ENCODE measurements at regions not wholly inside any gene's neighbourhood (a gene's known extent, or its start where the extent isn't known, plus 50 kb on each side); places are given as distances from the start of the nearest gene placed in this dataset.

DNA sequence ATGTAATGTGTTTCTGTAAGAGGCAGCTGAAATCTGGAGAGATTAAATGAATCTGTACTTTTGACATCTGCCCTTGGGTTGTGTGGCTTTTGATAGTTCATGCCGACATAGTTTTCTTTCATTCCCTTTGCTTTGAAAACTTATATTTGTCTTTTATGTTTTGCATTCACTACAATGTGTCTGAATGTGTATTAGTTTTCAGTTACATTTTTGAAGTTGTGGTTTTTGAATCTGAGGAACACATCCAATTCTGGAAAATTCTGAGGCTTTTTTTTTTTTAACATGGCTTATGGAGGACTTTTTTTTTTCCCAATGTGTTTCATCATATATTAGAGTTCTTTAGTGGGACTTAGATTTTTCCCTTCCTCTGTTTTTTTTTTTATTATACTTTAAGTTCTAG lies 683.7 kb upstream of the SOX9 start:
- H3K4me1 ChIP-seq, result peaks cover 37% of the 10 kb centered on the region
- no peak for TF ChIP-seq HOXB5 (CRISPR knock-in tag; IDR thresholded peaks at IDR 0.05)
- TF ChIP-seq MAX (IDR thresholded peaks at IDR 0.05), result no peak
- no peak for TF ChIP-seq PHF8 (IDR thresholded peaks at IDR 0.05; ENCODE audit: borderline replicate concordance, low read depth)
- no peak for TF ChIP-seq RNF2 (IDR thresholded peaks at IDR 0.05; ENCODE audit: borderline replicate concordance, low read depth)
- no peak for TF ChIP-seq FOSL2 (IDR thresholded peaks at IDR 0.05)
- TF ChIP-seq FOSL2 (CRISPR knock-in tag; IDR thresholded peaks at IDR 0.05), result no peak
- TF ChIP-seq MAFK (IDR thresholded peaks at IDR 0.05; ENCODE audit: partially characterized antibody), result no peak
- TF ChIP-seq GATA3 (IDR thresholded peaks at IDR 0.05; ENCODE audit: borderline replicate concordance), result no peak
- no peak for TF ChIP-seq HOXA7 (CRISPR knock-in tag; IDR thresholded peaks at IDR 0.05)
- no peak for TF ChIP-seq NFE2L2 (conservative IDR thresholded peaks at IDR 0.05; ENCODE audit: low read length)
- TF ChIP-seq E2F6 (IDR thresholded peaks at IDR 0.05; ENCODE audit: borderline replicate concordance, low read depth), result no peak
- TF ChIP-seq, protein P1, sequence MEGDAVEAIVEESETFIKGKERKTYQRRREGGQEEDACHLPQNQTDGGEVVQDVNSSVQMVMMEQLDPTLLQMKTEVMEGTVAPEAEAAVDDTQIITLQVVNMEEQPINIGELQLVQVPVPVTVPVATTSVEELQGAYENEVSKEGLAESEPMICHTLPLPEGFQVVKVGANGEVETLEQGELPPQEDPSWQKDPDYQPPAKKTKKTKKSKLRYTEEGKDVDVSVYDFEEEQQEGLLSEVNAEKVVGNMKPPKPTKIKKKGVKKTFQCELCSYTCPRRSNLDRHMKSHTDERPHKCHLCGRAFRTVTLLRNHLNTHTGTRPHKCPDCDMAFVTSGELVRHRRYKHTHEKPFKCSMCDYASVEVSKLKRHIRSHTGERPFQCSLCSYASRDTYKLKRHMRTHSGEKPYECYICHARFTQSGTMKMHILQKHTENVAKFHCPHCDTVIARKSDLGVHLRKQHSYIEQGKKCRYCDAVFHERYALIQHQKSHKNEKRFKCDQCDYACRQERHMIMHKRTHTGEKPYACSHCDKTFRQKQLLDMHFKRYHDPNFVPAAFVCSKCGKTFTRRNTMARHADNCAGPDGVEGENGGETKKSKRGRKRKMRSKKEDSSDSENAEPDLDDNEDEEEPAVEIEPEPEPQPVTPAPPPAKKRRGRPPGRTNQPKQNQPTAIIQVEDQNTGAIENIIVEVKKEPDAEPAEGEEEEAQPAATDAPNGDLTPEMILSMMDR (IDR thresholded peaks at IDR 0.05), result no peak
- TF ChIP-seq CHD4 (IDR thresholded peaks at IDR 0.05; ENCODE audit: borderline replicate concordance), result no peak
- TF ChIP-seq, protein P2, sequence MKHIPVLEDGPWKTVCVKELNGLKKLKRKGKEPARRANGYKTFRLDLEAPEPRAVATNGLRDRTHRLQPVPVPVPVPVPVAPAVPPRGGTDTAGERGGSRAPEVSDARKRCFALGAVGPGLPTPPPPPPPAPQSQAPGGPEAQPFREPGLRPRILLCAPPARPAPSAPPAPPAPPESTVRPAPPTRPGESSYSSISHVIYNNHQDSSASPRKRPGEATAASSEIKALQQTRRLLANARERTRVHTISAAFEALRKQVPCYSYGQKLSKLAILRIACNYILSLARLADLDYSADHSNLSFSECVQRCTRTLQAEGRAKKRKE (CRISPR knock-in tag; IDR thresholded peaks at IDR 0.05; ENCODE audit: low read depth), result no peak
- ChIA-PET CTCF (no interaction called here), POLR2A (no interaction called here)
- H3K27ac ChIP-seq, result no peak overlapping the region
- WGBS (ENCODE audit: missing lambda C conversion rate), result 88% methylated on average over 1 of the region's 1 CpG
- FAIRE-seq (no peak), ATAC-seq (no peak), DNase-seq (ENCODE audit: low read depth in 1 of 2, low spot score in 1 of 2) (no peak)
- no peak overlapping the region for H3K4me3 ChIP-seq
- H3K9me3 ChIP-seq, result no peaks in the 10 kb centered on the region
- no peak overlapping the region for H3K4me2 ChIP-seq

GRCh38 chr17:71438631-71439146 lies 682.1 kb upstream of the SOX9 start:
- CTCF ChIA-PET, result interaction anchor here (0.5 to 1.9 kb wide), 10 partner anchors 8 to 671 kb away, joined by 3 to 9 read pairs (median 4); no protein-coding TSS in a partner anchor
- H3K4me2 ChIP-seq, result peak overlapping the region; percentile 57
- H3K4me1 ChIP-seq, result peaks cover 37% of the 10 kb centered on the region
- DNase-seq (ENCODE audit: low read depth in 1 of 2, low spot score in 1 of 2) (peak; percentile 57 to 84), FAIRE-seq (peak; percentile 98), ATAC-seq (peak; percentile 87 to 89)
- H3K27ac ChIP-seq, result peak overlapping the region; percentile 58 to 80
- no peak overlapping the region for H3K4me3 ChIP-seq
- 2% methylated on average over 5 of the region's 5 CpGs for WGBS (ENCODE audit: missing lambda C conversion rate)
- no peaks in the 10 kb centered on the region for H3K9me3 ChIP-seq
- POLR2A ChIA-PET, result interaction anchor here (0.6 to 1.3 kb wide), 3 partner anchors 26 to 687 kb away, joined by 3 to 4 read pairs (median 3); no protein-coding TSS in a partner anchor
- TF ChIP-seq EHF (CRISPR knock-in tag; IDR thresholded peaks at IDR 0.05) (no peak), FOXS1 (CRISPR knock-in tag; IDR thresholded peaks at IDR 0.05) (peak; percentile 81; the same call in 1 of the 2 replicates), RAD21 (conservative IDR thresholded peaks at IDR 0.05 in 1 of 2, IDR thresholded peaks at IDR 0.05 in 1 of 2) (peak; percentile 18 to 64; a peak in 2 of 5 replicates), EP300 (IDR thresholded peaks at IDR 0.05) (peak; percentile 41 to 75; a peak in 2 of 5 replicates), MAX (IDR thresholded peaks at IDR 0.05) (peak; percentile 89), JUN (IDR thresholded peaks at IDR 0.05) (peak; percentile 76 to 89), MAZ (IDR thresholded peaks at IDR 0.05; ENCODE audit: borderline replicate concordance, low read depth, low read length) (no peak), JUNB (IDR thresholded peaks at IDR 0.05) (peak; percentile 96), ZSCAN20 (CRISPR knock-in tag; IDR thresholded peaks at IDR 0.05) (no peak), E2F6 (IDR thresholded peaks at IDR 0.05; ENCODE audit: borderline replicate concordance, low read depth) (no peak), ZFP36 (IDR thresholded peaks at IDR 0.05; ENCODE audit: borderline replicate concordance, partially characterized antibody) (no peak), BHLHE40 (IDR thresholded peaks at IDR 0.05; ENCODE audit: low read depth, low read length) (no peak), SMC3 (IDR thresholded peaks at IDR 0.05) (peak; percentile 39; the same call in 1 of the 3 replicates), MYC (IDR thresholded peaks at IDR 0.05; ENCODE audit: borderline replicate concordance, low read length) (0 out of 2 replicates have a peak, but pooled peaks have one; percentile 15), CEBPB (IDR thresholded peaks at IDR 0.05) (peak; percentile 80 to 91), POLR2A (IDR thresholded peaks at IDR 0.05; ENCODE audit: low read length) (no peak), FOSL2 (IDR thresholded peaks at IDR 0.05) (peak; percentile 93), FOSL2 (CRISPR knock-in tag; IDR thresholded peaks at IDR 0.05) (peak; percentile 96), NR3C1 (IDR thresholded peaks at IDR 0.05) (no peak), EHMT2 (IDR thresholded peaks at IDR 0.05; ENCODE audit: low read depth) (no peak), HOXB13 (CRISPR knock-in tag; IDR thresholded peaks at IDR 0.05; ENCODE audit: low read depth) (no peak), HDAC2 (IDR thresholded peaks at IDR 0.05) (no peak), KDM1A (IDR thresholded peaks at IDR 0.05; ENCODE audit: low read depth) (no peak), CHD4 (IDR thresholded peaks at IDR 0.05; ENCODE audit: borderline replicate concordance) (no peak), CBX8 (IDR thresholded peaks at IDR 0.05) (no peak), NPAS2 (CRISPR knock-in tag; IDR thresholded peaks at IDR 0.05; ENCODE audit: borderline replicate concordance) (no peak)
- TF ChIP-seq, protein P3, sequence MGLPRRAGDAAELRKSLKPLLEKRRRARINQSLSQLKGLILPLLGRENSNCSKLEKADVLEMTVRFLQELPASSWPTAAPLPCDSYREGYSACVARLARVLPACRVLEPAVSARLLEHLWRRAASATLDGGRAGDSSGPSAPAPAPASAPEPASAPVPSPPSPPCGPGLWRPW (IDR thresholded peaks at IDR 0.05), result peak; percentile 61; the same call in 1 of the 2 replicates
